SK-N-SH (cell line): ENCODE measurements at regions not wholly inside any gene's neighbourhood (a gene's known extent, or its start where the extent isn't known, plus 50 kb on each side); places are given as distances from the start of the nearest gene placed in this dataset.
A peak's percentile ranks its signal among the peaks of the same experiment; 100 is the strongest.

Experiments
- CTCF ChIA-PET: fragments of 300-600, 350-600 bp; formaldehyde crosslinking; extraction: SDS; loops from one replicate; lab custom pipeline; 2021; lab: Yijun Ruan, JAX
- POLR2A ChIA-PET: fragments of 350-600 bp; sonication (Branson Sonifier 250); formaldehyde crosslinking; extraction: SDS; loops from one replicate; lab custom pipeline; 2020; ENCODE audit warnings: antibody characterized with exemption, inconsistent platforms; lab: Yijun Ruan, JAX
- DNase-seq: peaks from one replicate; pipeline ENCODE4 v3.0.0; 2012
- H2AFZ ChIP-seq: fragments of 200-600 bp; sonication (generic); 2 replicates; pipeline ENCODE4 v1.8.1; 2016; ENCODE audit warnings: antibody characterized with exemption, mild to moderate bottlenecking, low read depth
- H3F3A ChIP-seq: fragments of 200-600 bp; sonication (generic); replicated peaks from 2 replicates; pipeline ENCODE3; 2016; ENCODE audit warnings: antibody characterized with exemption, mild to moderate bottlenecking; ENCODE audit not compliant: insufficient read depth
- H3K27ac ChIP-seq, 2 experiments: fragments of 200-500 bp in 1 of 2; fragments of 200-600 bp in 1 of 2; sonication (Bioruptor generic) in 1 of 2; sonication (generic), shearing (Covaris generic) in 1 of 2; 2 replicates each; pipeline versions ENCODE4 v1.5.1 to v1.6.1; 2014 to 2016; ENCODE audit warnings: low read depth in 2 of 2, inconsistent platforms in 1 of 2, low read length in 1 of 2, mild to moderate bottlenecking in 1 of 2, mixed read lengths in 1 of 2
- H3K27me3 ChIP-seq: fragments of 200-600 bp; sonication (generic), shearing (Covaris generic); 2 replicates; pipeline ENCODE4 v1.6.1; 2016; ENCODE audit warnings: mixed run types; ENCODE audit not compliant: insufficient read depth
- H3K36me3 ChIP-seq, 2 experiments: fragments of 200-500 bp in 1 of 2; fragments of 200-600 bp in 1 of 2; sonication (Bioruptor generic) in 1 of 2; sonication (generic) in 1 of 2; replicated peaks in 1 of 2; 2 replicates each; pipeline versions ENCODE3 to v1.5.1; 2014 to 2016; ENCODE audit warnings: low read length in 1 of 2, mild to moderate bottlenecking in 1 of 2; ENCODE audit not compliant: insufficient read depth in 2 of 2, control insufficient read depth in 1 of 2
- H3K4me1 ChIP-seq, 2 experiments: fragments of 200-500 bp in 1 of 2; fragments of 200-600 bp in 1 of 2; sonication (Bioruptor generic) in 1 of 2; sonication (generic), shearing (Covaris generic) in 1 of 2; 2 replicates each; pipeline versions ENCODE4 v1.5.1 to v1.6.1; 2014 to 2016; ENCODE audit warnings: low read depth in 1 of 2, low read length in 1 of 2, mixed run types in 1 of 2; ENCODE audit not compliant: insufficient read depth in 2 of 2, control insufficient read depth in 1 of 2
- H3K4me2 ChIP-seq: fragments of 200-600 bp; sonication (generic), shearing (Covaris generic); 2 replicates; pipeline ENCODE4 v1.6.1; 2017; ENCODE audit warnings: mixed run types
- H3K4me3 ChIP-seq, 2 experiments: fragments of 200-500 bp in 1 of 2; fragments of 200-600 bp in 1 of 2; sonication (Bioruptor generic) in 1 of 2; sonication (generic), shearing (Covaris generic) in 1 of 2; 2 replicates each; pipeline versions ENCODE4 v1.5.1 to v1.8.1; 2014 to 2016; ENCODE audit warnings: low read depth in 2 of 2, inconsistent platforms in 1 of 2, low read length in 1 of 2, mild to moderate bottlenecking in 1 of 2, mixed read lengths in 1 of 2, moderate library complexity in 1 of 2
- H3K79me2 ChIP-seq: fragments of 200-600 bp; sonication (generic); 2 replicates; pipeline ENCODE4 v1.8.1; 2017; ENCODE audit warnings: mild to moderate bottlenecking; ENCODE audit not compliant: insufficient read depth
- H3K9ac ChIP-seq: fragments of 200-600 bp; sonication (generic); 2 replicates; pipeline ENCODE4 v1.6.1; 2017; ENCODE audit warnings: mixed run types
- H3K9me2 ChIP-seq: fragments of 200-600 bp; sonication (generic); 2 replicates; pipeline ENCODE4 v1.6.1; 2017; ENCODE audit warnings: mixed run types
- H3K9me3 ChIP-seq: fragments of 200-600 bp; sonication (generic); 2 replicates; pipeline ENCODE4 v1.6.1; 2017; ENCODE audit warnings: mixed run types, mild to moderate bottlenecking, moderate library complexity
- H4K20me1 ChIP-seq: fragments of 200-600 bp; sonication (generic); 2 replicates; pipeline ENCODE4 v1.6.1; 2017; ENCODE audit warnings: mild to moderate bottlenecking, mixed run types; ENCODE audit not compliant: insufficient read depth
- EP300 ChIP-seq, 2 experiments: IDR thresholded peaks; 2 replicates each; pipeline versions ENCODE4 v1.4.0 to v1.6.1; 2012; ENCODE audit warnings: borderline replicate concordance in 1 of 2, low read depth in 1 of 2, low read length in 1 of 2
- EZH2phosphoT487 ChIP-seq: fragments of 200-600 bp; sonication (generic); IDR thresholded peaks from 2 replicates; pipeline ENCODE4 v1.6.1; 2017; ENCODE audit warnings: low read depth, mixed run types, mild to moderate bottlenecking, antibody characterized with exemption, moderate library complexity, borderline replicate concordance
- FOXJ3 ChIP-seq: sonication (generic); formaldehyde crosslinking; IDR thresholded peaks from 2 replicates; pipeline ENCODE4 v1.5.1; 2020; ENCODE audit warnings: mild to moderate bottlenecking, missing genetic modification reagents
- FOXM1 ChIP-seq: IDR thresholded peaks from 2 replicates; pipeline ENCODE4 v1.4.0; 2012; ENCODE audit warnings: low read depth, mild to moderate bottlenecking
- GABPA ChIP-seq: IDR thresholded peaks from 2 replicates; pipeline ENCODE4 v1.4.0; 2012; ENCODE audit warnings: low read depth, mild to moderate bottlenecking
- GATA2 ChIP-seq: sonication (generic); formaldehyde crosslinking; IDR thresholded peaks from 2 replicates; pipeline ENCODE4 v1.5.0; 2020; ENCODE audit warnings: mild to moderate bottlenecking, missing genetic modification reagents
- MAX ChIP-seq: IDR thresholded peaks from 2 replicates; pipeline ENCODE4 v1.4.0; 2012; ENCODE audit warnings: low read depth
- MEF2A ChIP-seq: IDR thresholded peaks from 2 replicates; pipeline ENCODE4 v1.4.0; 2012; ENCODE audit warnings: low read depth, borderline replicate concordance
- MXI1 ChIP-seq: IDR thresholded peaks from 2 replicates; pipeline ENCODE4 v1.6.1; 2012; ENCODE audit warnings: mild to moderate bottlenecking, low read depth, low read length, improper control_type of control experiment
- NFIC ChIP-seq: IDR thresholded peaks from 2 replicates; pipeline ENCODE4 v1.4.0; 2012; ENCODE audit warnings: borderline replicate concordance
- NRF1 ChIP-seq: IDR thresholded peaks from 2 replicates; pipeline ENCODE4 v1.6.1; 2012; ENCODE audit warnings: low read depth, mild to moderate bottlenecking, low read length
- POLR2AphosphoS5 ChIP-seq: IDR thresholded peaks from 2 replicates; pipeline ENCODE4 v1.6.1; 2012; ENCODE audit warnings: low read depth, low read length
- RAD21 ChIP-seq: IDR thresholded peaks from 2 replicates; pipeline ENCODE4 v1.6.1; 2012; ENCODE audit warnings: mild to moderate bottlenecking, low read length
- RFX5 ChIP-seq: IDR thresholded peaks from 2 replicates; pipeline ENCODE4 v1.6.1; 2012; ENCODE audit warnings: mild to moderate bottlenecking, improper control_type of control experiment, low read length
- RXRA ChIP-seq: IDR thresholded peaks from 2 replicates; pipeline ENCODE4 v1.4.0; 2012; ENCODE audit warnings: low read depth, mild to moderate bottlenecking, borderline replicate concordance
- SIN3A ChIP-seq: IDR thresholded peaks from 2 replicates; pipeline ENCODE4 v1.6.1; 2012; ENCODE audit warnings: low read depth, mild to moderate bottlenecking, low read length, moderate library complexity, borderline replicate concordance
- SMC3 ChIP-seq: IDR thresholded peaks from 2 replicates; pipeline ENCODE4 v1.6.1; 2012; ENCODE audit warnings: low read depth, low read length, improper control_type of control experiment
- TCF12 ChIP-seq: IDR thresholded peaks from 2 replicates; pipeline ENCODE4 v1.4.0; 2012
- USF1 ChIP-seq: IDR thresholded peaks from 2 replicates; pipeline ENCODE4 v1.4.0; 2012; ENCODE audit warnings: low read depth, borderline replicate concordance
- ZBTB33 ChIP-seq: IDR thresholded peaks from 2 replicates; pipeline ENCODE4 v1.4.0; 2012; ENCODE audit warnings: low read depth, borderline replicate concordance
- WGBS: methylation state at CpG from one replicate; pipeline ENCODE4 v1.1.6; 2017; ENCODE audit warnings: low lambda C conversion rate; 5-methylcytosine and 5-hydroxymethylcytosine counted together

- no peak overlapping the region for H2AFZ ChIP-seq
- H3K4me2 ChIP-seq, result no peak overlapping the region
- no peaks in the 10 kb centered on the region for H3K36me3 ChIP-seq
- no peak overlapping the region for H3K27ac ChIP-seq
- 4% methylated on average over 2 of the region's 2 CpGs for WGBS
- no peak overlapping the region for H3K4me3 ChIP-seq
- no peak overlapping the region for H3K9ac ChIP-seq
- H3K9me2 ChIP-seq, result no peaks in the 10 kb centered on the region
- no peaks in the 10 kb centered on the region for H3K27me3 ChIP-seq
- H3K79me2 ChIP-seq, result no peaks in the 10 kb centered on the region
- DNase-seq, result no peak
- CTCF ChIA-PET, result no interaction called here
- H4K20me1 ChIP-seq, result no peaks in the 10 kb centered on the region
- H3F3A ChIP-seq, result no peaks in the 10 kb centered on the region
- no peaks in the 10 kb centered on the region for H3K4me1 ChIP-seq
- no peaks in the 10 kb centered on the region; the same call in 1 of the 2 replicates for H3K9me3 ChIP-seq
- POLR2A ChIA-PET, result no interaction called here
- TF ChIP-seq MEF2A (no peak), TCF12 (no peak), NFIC (no peak), SIN3A (no peak), POLR2AphosphoS5 (no peak), RAD21 (no peak), RXRA (no peak), EP300 (IDR thresholded peaks at IDR 0.05; ENCODE audit: borderline replicate concordance in 1 of 2, low read depth in 1 of 2, low read length in 1 of 2) (no peak), ZBTB33 (no peak), RFX5 (no peak), GATA2 (CRISPR knock-in tag) (no peak), GABPA (no peak), NRF1 (no peak)
Measured at GRCh38 chr9:11558043-11558442, 945.2 kb upstream of the PTPRD start.

- ChIA-PET CTCF (no interaction called here), POLR2A (no interaction called here)
- no peaks in the 10 kb centered on the region for H3K9me2 ChIP-seq
- no peaks in the 10 kb centered on the region for H3K36me3 ChIP-seq
- DNase-seq, result peak; percentile 1
- no peak overlapping the region for H3K9ac ChIP-seq
- WGBS, result 2% methylated on average over 3 of the region's 3 CpGs
- no peaks in the 10 kb centered on the region for H3K4me1 ChIP-seq
- H3K4me2 ChIP-seq, result no peak overlapping the region
- H3K27ac ChIP-seq, result no peak overlapping the region
- no peaks in the 10 kb centered on the region for H3K27me3 ChIP-seq
- no peaks in the 10 kb centered on the region; the same call in 1 of the 2 replicates for H3K9me3 ChIP-seq
- no peaks in the 10 kb centered on the region for H3F3A ChIP-seq
- H3K4me3 ChIP-seq, result no peak overlapping the region
- H4K20me1 ChIP-seq, result no peaks in the 10 kb centered on the region
- no peak overlapping the region for H2AFZ ChIP-seq
- H3K79me2 ChIP-seq, result no peaks in the 10 kb centered on the region
- TF ChIP-seq NRF1 (no peak), FOXM1 (no peak), MAX (no peak), MXI1 (no peak), RXRA (no peak), GATA2 (CRISPR knock-in tag) (no peak), USF1 (no peak), POLR2AphosphoS5 (no peak), FOXJ3 (no peak), MEF2A (no peak), SMC3 (no peak), EZH2phosphoT487 (no peak), EP300 (IDR thresholded peaks at IDR 0.05; ENCODE audit: borderline replicate concordance in 1 of 2, low read depth in 1 of 2, low read length in 1 of 2) (no peak)
Measured at GRCh38 chr9:11559001-11559776, 946.4 kb upstream of the PTPRD start.
